ENCODE measurements at regions not wholly inside any gene's neighbourhood (a gene's known extent, or its start where the extent isn't known, plus 50 kb on each side); places are given as distances from the start of the nearest gene placed in this dataset.

- TF ChIP-seq FOXM1 (IDR thresholded peaks at IDR 0.05; ENCODE audit: borderline replicate concordance), result no peak
- TF ChIP-seq SUZ12 (IDR thresholded peaks at IDR 0.05), result no peak
- TF ChIP-seq BHLHE40 (IDR thresholded peaks at IDR 0.05; ENCODE audit: borderline replicate concordance), result no peak
- no peak for TF ChIP-seq SP1 (IDR thresholded peaks at IDR 0.05)
These were observed 817.2 kb downstream of the SLITRK1 start for GRCh38 chr13:83065108-83065507.
